Body of pancreas (tissue), 4 donors: ENCODE measurements at regions not wholly inside any gene's neighbourhood (a gene's known extent, or its start where the extent isn't known, plus 50 kb on each side); places are given as distances from the start of the nearest gene placed in this dataset.
A peak's percentile ranks its signal among the peaks of the same experiment; 100 is the strongest.

Source experiments
- ATAC-seq: fragments of 150-250 bp; one replicate; pipeline ENCODE4 v1.9.1; 2016
- DNase-seq, 4 donors: peaks; one replicate each; pipeline ENCODE4 v3.0.0-alpha.2; 2019
- H3K27ac ChIP-seq, 4 donors: fragments of 200-600 bp; sonication (generic); 1 replicate in 3 of 4; 2 replicates in 1 of 4; pipeline versions ENCODE4 v1.5.1 to v1.6.1; 2016 to 2019; ENCODE audit warnings: mild to moderate bottlenecking in 1 of 4, mixed read lengths in 1 of 4, moderate library complexity in 1 of 4
- H3K27me3 ChIP-seq, 2 donors: fragments of 200-600 bp; sonication (generic); one replicate each; pipeline ENCODE4 v1.6.0; 2016; ENCODE audit warnings: mild to moderate bottlenecking in 1 of 2
- H3K36me3 ChIP-seq, 2 donors: fragments of 200-600 bp; sonication (generic); replicated peaks in 1 of 2; 2 replicates each; pipeline ENCODE4 v1.5.1; 2016; ENCODE audit warnings: low read depth in 2 of 2; ENCODE audit not compliant: insufficient read depth in 1 of 2
- H3K4me1 ChIP-seq: fragments of 200-600 bp; sonication (generic); one replicate; pipeline ENCODE4 v1.6.0; 2016
- H3K4me3 ChIP-seq, 2 donors: fragments of 200-600 bp; sonication (generic); 1 replicate in 1 of 2; 2 replicates in 1 of 2; pipeline ENCODE4 v1.5.1; 2016 to 2019
- H3K9me3 ChIP-seq, 3 donors: fragments of 200-600 bp; sonication (generic); 1 replicate in 2 of 3; 2 replicates in 1 of 3; pipeline ENCODE4 v1.5.1; 2016
- CTCF ChIP-seq, 7 experiments: fragments of 450-650 bp in 4 of 7; fragments of 200-600 bp in 3 of 7; sonication (generic) in 3 of 7; IDR thresholded peaks; one replicate each; pipeline ENCODE4 v1.5.1; 2016 to 2019; ENCODE audit warnings: antibody characterized with exemption in 7 of 7
- POLR2A ChIP-seq, 3 donors: fragments of 450-650 bp; IDR thresholded peaks; one replicate each; pipeline ENCODE4 v1.6.1; 2016; ENCODE audit warnings: antibody characterized with exemption in 3 of 3, mild to moderate bottlenecking in 2 of 3
- WGBS, 2 donors: methylation state at CpG; one replicate each; pipeline ENCODE4 v1.1.5; 2017; 5-methylcytosine and 5-hydroxymethylcytosine counted together
- intact Hi-C: fragments of 100-400 bp; cut with DNase I; formaldehyde crosslinking; loops from one replicate; pipeline ENCODE4 v1.15.1; 2023

- no peak overlapping the region for H3K27ac ChIP-seq
- no peaks in the 10 kb centered on the region for H3K9me3 ChIP-seq
- no peak for ATAC-seq
These were observed 174.2 kb downstream of the SEC14L1 start for GRCh38 chr17:77315010-77315409.

GRCh38 chr17:77315551-77316190 is 174.9 kb downstream of the SEC14L1 start:
- peak in 1 of 4 donors; percentile 27 for DNase-seq
- Histone ChIP-seq H3K9me3 (no peaks in the 10 kb centered on the region), H3K36me3 (no peaks in the 10 kb centered on the region), H3K4me3 (no peak overlapping the region), H3K27me3 (no peaks in the 10 kb centered on the region), H3K4me1 (peaks cover 35% of the 10 kb centered on the region), H3K27ac (peak overlapping the region in 1 of 4 donors; percentile 28)
- intact Hi-C loops = no loop called here
- WGBS, 2 donors = 82 to 86% methylated on average over 11 to 16 of the region's 16 CpGs
- no peak for ATAC-seq
- no peak for TF ChIP-seq POLR2A (IDR thresholded peaks at IDR 0.05)
- TF ChIP-seq CTCF (IDR thresholded peaks at IDR 0.05) = no peak

More at GRCh38 chr17:77315010-77315409, 174.2 kb downstream of the SEC14L1 start:
- no peak for DNase-seq
- 94 to 99% methylated on average over 8 of the region's 8 CpGs for WGBS, 2 donors
- intact Hi-C loops = no loop called here
- Histone ChIP-seq H3K4me1 (peaks cover 35% of the 10 kb centered on the region), H3K36me3 (no peaks in the 10 kb centered on the region), H3K4me3 (no peak overlapping the region), H3K27me3 (no peaks in the 10 kb centered on the region)
- TF ChIP-seq CTCF (IDR thresholded peaks at IDR 0.05) (no peak), POLR2A (IDR thresholded peaks at IDR 0.05) (no peak)

GRCh38 chr17:77316191-77316641 is 175.4 kb downstream of the SEC14L1 start:
- 85 to 89% methylated on average over 13 to 14 of the region's 14 CpGs for WGBS, 2 donors
- no peak for TF ChIP-seq POLR2A (IDR thresholded peaks at IDR 0.05)
- TF ChIP-seq CTCF (IDR thresholded peaks at IDR 0.05) = no peak
- Histone ChIP-seq H3K27me3 (no peaks in the 10 kb centered on the region), H3K4me1 (peaks cover 35% of the 10 kb centered on the region), H3K9me3 (no peaks in the 10 kb centered on the region), H3K36me3 (no peaks in the 10 kb centered on the region), H3K27ac (peak overlapping the region in 1 of 4 donors; percentile 28), H3K4me3 (no peak overlapping the region)
- DNase-seq (no peak), ATAC-seq (no peak)
- intact Hi-C loops = no loop called here

- no peak for ATAC-seq
- 92 to 95% methylated on average over 8 of the region's 8 CpGs for WGBS, 2 donors
- no peak overlapping the region for H3K4me3 ChIP-seq
- no peaks in the 10 kb centered on the region for H3K9me3 ChIP-seq
- H3K27ac ChIP-seq = no peak overlapping the region
- no peaks in the 10 kb centered on the region for H3K27me3 ChIP-seq
- no peak for DNase-seq
- H3K36me3 ChIP-seq = no peaks in the 10 kb centered on the region
- intact Hi-C loops = no loop called here
- TF ChIP-seq CTCF (IDR thresholded peaks at IDR 0.05) = no peak
- no peak for TF ChIP-seq POLR2A (IDR thresholded peaks at IDR 0.05)
- H3K4me1 ChIP-seq = peaks cover 38% of the 10 kb centered on the region
These were observed 175.9 kb downstream of the SEC14L1 start for GRCh38 chr17:77316651-77317050.
